ENCODE measurements at regions not wholly inside any gene's neighbourhood (a gene's known extent, or its start where the extent isn't known, plus 50 kb on each side); places are given as distances from the start of the nearest gene placed in this dataset.

DNA sequence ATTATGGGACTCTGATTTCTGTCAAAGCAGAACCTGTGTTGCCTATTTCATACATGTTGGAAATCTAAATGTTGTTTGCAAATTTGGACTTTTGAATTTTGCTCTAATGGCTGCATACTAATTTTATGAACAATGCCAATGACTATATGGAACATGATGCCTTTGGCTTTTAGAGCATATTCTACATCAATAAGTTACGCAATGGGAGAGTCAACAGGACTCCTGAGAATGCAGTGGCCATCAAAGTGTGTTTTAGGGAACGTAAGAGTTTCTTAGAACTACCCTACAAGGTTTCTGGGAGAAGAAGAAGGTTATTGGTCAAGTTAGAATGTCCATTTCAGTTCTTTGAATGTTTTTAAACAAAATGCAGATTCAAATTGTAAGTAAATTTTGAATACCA is 76.1 kb downstream of the SLIT2 start:
- H3K4me1 ChIP-seq (ENCODE audit: control insufficient read depth in 2 of 2, insufficient read depth in 1 of 2, low read depth in 1 of 2, low read length in 2 of 2) = peaks cover 0 to 2% of the 10 kb centered on the region in 2 donors
- no CpG with 5 or more reads among the region's 2 CpGs for WGBS, 2 donors (ENCODE audit: extremely low coverage in 2 of 2, insufficient read length in 2 of 2, insufficient replicate concordance in 1 of 2)
- H3K4ac ChIP-seq (ENCODE audit: low read length) = no peak overlapping the region

GRCh38 chr4:20331642-20332041 is 79.9 kb downstream of the SLIT2 start:
- H3K27me3 ChIP-seq (ENCODE audit: control insufficient read depth in 3 of 3, insufficient read depth in 3 of 3, low read depth in 1 of 3, low read length in 3 of 3) = no peaks in the 10 kb centered on the region
- H2BK5ac ChIP-seq (ENCODE audit: low read length) = no peak overlapping the region
- no peak overlapping the region for H3K4me2 ChIP-seq (ENCODE audit: insufficient read depth, low read length, poor library complexity, severe bottlenecking)
- WGBS, 2 donors (ENCODE audit: extremely low coverage in 2 of 2, insufficient read length in 2 of 2, insufficient replicate concordance in 1 of 2) = no CpG with 5 or more reads among the region's 1 CpG
- H3K14ac ChIP-seq (ENCODE audit: low read length) = no peak overlapping the region
- no peak overlapping the region for H2AFZ ChIP-seq (ENCODE audit: low read length)
- H3K4me3 ChIP-seq (ENCODE audit: low read length in 2 of 2) = no peak overlapping the region
- no peak overlapping the region for H2BK120ac ChIP-seq (ENCODE audit: low read depth, low read length)
- peaks cover 0 to 6% of the 10 kb centered on the region in 2 donors for H3K9me3 ChIP-seq (replicated peaks in 1 of 2; ENCODE audit: control insufficient read depth in 2 of 2, insufficient read depth in 1 of 2, low read depth in 1 of 2, low read length in 2 of 2)
- H3K4me1 ChIP-seq (ENCODE audit: control insufficient read depth in 2 of 2, insufficient read depth in 1 of 2, low read depth in 1 of 2, low read length in 2 of 2) = peaks cover 2 to 11% of the 10 kb centered on the region in 2 donors
- H2BK15ac ChIP-seq (ENCODE audit: low read length) = no peak overlapping the region
- no peak overlapping the region for H2BK12ac ChIP-seq (ENCODE audit: low read length)
- no peak overlapping the region for H3K18ac ChIP-seq (ENCODE audit: low read length)
- no peak overlapping the region for H3K4ac ChIP-seq (ENCODE audit: low read length)
- DNase-seq (ENCODE audit: low spot score) = no peak
- no peak overlapping the region for H2AK5ac ChIP-seq (ENCODE audit: low read depth, low read length)
- no peak overlapping the region for H4K8ac ChIP-seq (ENCODE audit: low read depth, low read length)
- no peaks in the 10 kb centered on the region for H3K79me1 ChIP-seq (ENCODE audit: low read depth, low read length)
- no peaks in the 10 kb centered on the region for H3K36me3 ChIP-seq (replicated peaks in 1 of 2; ENCODE audit: control insufficient read depth in 2 of 2, insufficient read depth in 2 of 2, low read length in 2 of 2)
- no peak overlapping the region for H3K23ac ChIP-seq (ENCODE audit: low read depth, low read length, poor library complexity)
- H3K9ac ChIP-seq (ENCODE audit: low read depth, low read length, poor library complexity) = no peak overlapping the region
- H4K91ac ChIP-seq (ENCODE audit: low read depth, low read length, poor library complexity) = no peak overlapping the region
- no peak overlapping the region for H3K27ac ChIP-seq (replicated peaks; ENCODE audit: low read length)

More for the DNA sequence above, 76.1 kb downstream of the SLIT2 start:
- Histone ChIP-seq H2BK120ac (ENCODE audit: low read depth, low read length) (no peak overlapping the region), H3K27me3 (ENCODE audit: control insufficient read depth in 3 of 3, insufficient read depth in 3 of 3, low read depth in 1 of 3, low read length in 3 of 3) (no peaks in the 10 kb centered on the region), H2BK5ac (ENCODE audit: low read length) (no peak overlapping the region), H3K9me3 (replicated peaks in 1 of 2; ENCODE audit: control insufficient read depth in 2 of 2, insufficient read depth in 1 of 2, low read depth in 1 of 2, low read length in 2 of 2) (no peaks in the 10 kb centered on the region), H2AFZ (ENCODE audit: low read length) (no peak overlapping the region), H3K23ac (ENCODE audit: low read depth, low read length, poor library complexity) (no peak overlapping the region), H4K91ac (ENCODE audit: low read depth, low read length, poor library complexity) (no peak overlapping the region), H3K18ac (ENCODE audit: low read length) (no peak overlapping the region), H3K36me3 (replicated peaks in 1 of 2; ENCODE audit: control insufficient read depth in 2 of 2, insufficient read depth in 2 of 2, low read length in 2 of 2) (no peaks in the 10 kb centered on the region), H2BK12ac (ENCODE audit: low read length) (no peak overlapping the region), H3K14ac (ENCODE audit: low read length) (no peak overlapping the region), H4K8ac (ENCODE audit: low read depth, low read length) (no peak overlapping the region), H3K4me3 (ENCODE audit: low read length in 2 of 2) (no peak overlapping the region), H2BK15ac (ENCODE audit: low read length) (no peak overlapping the region), H3K4me2 (ENCODE audit: insufficient read depth, low read length, poor library complexity, severe bottlenecking) (no peak overlapping the region), H2AK5ac (ENCODE audit: low read depth, low read length) (no peak overlapping the region), H3K9ac (ENCODE audit: low read depth, low read length, poor library complexity) (no peak overlapping the region), H3K27ac (replicated peaks; ENCODE audit: low read length) (no peak overlapping the region), H3K79me1 (ENCODE audit: low read depth, low read length) (no peaks in the 10 kb centered on the region)
- no peak for DNase-seq (ENCODE audit: low spot score)

GRCh38 chr4:20333141-20333715 is 81.5 kb downstream of the SLIT2 start:
- H2BK12ac ChIP-seq (ENCODE audit: low read length) = no peak overlapping the region
- H3K4ac ChIP-seq (ENCODE audit: low read length) = no peak overlapping the region
- no peak overlapping the region for H2BK120ac ChIP-seq (ENCODE audit: low read depth, low read length)
- no peak overlapping the region for H2BK5ac ChIP-seq (ENCODE audit: low read length)
- H3K18ac ChIP-seq (ENCODE audit: low read length) = no peak overlapping the region
- H2AK5ac ChIP-seq (ENCODE audit: low read depth, low read length) = no peak overlapping the region
- H3K4me1 ChIP-seq (ENCODE audit: control insufficient read depth in 2 of 2, insufficient read depth in 1 of 2, low read depth in 1 of 2, low read length in 2 of 2) = peaks cover 2 to 11% of the 10 kb centered on the region in 2 donors
- no peak overlapping the region for H3K4me2 ChIP-seq (ENCODE audit: insufficient read depth, low read length, poor library complexity, severe bottlenecking)
- no peaks in the 10 kb centered on the region for H3K79me1 ChIP-seq (ENCODE audit: low read depth, low read length)
- no peaks in the 10 kb centered on the region for H3K27me3 ChIP-seq (ENCODE audit: control insufficient read depth in 3 of 3, insufficient read depth in 3 of 3, low read depth in 1 of 3, low read length in 3 of 3)
- H3K9ac ChIP-seq (ENCODE audit: low read depth, low read length, poor library complexity) = no peak overlapping the region
- no peak overlapping the region for H3K23ac ChIP-seq (ENCODE audit: low read depth, low read length, poor library complexity)
- no peak for DNase-seq (ENCODE audit: low spot score)
- no peak overlapping the region for H4K8ac ChIP-seq (ENCODE audit: low read depth, low read length)
- peaks cover 0 to 13% of the 10 kb centered on the region in 2 donors for H3K9me3 ChIP-seq (replicated peaks in 1 of 2; ENCODE audit: control insufficient read depth in 2 of 2, insufficient read depth in 1 of 2, low read depth in 1 of 2, low read length in 2 of 2)
- peak overlapping the region; percentile 10 for H2AFZ ChIP-seq (ENCODE audit: low read length)
- no CpG with 5 or more reads among the region's 3 CpGs for WGBS, 2 donors (ENCODE audit: extremely low coverage in 2 of 2, insufficient read length in 2 of 2, insufficient replicate concordance in 1 of 2)
- H2BK15ac ChIP-seq (ENCODE audit: low read length) = no peak overlapping the region
- H3K4me3 ChIP-seq (ENCODE audit: low read length in 2 of 2) = no peak overlapping the region
- no peak overlapping the region for H3K27ac ChIP-seq (replicated peaks; ENCODE audit: low read length)
- H4K91ac ChIP-seq (ENCODE audit: low read depth, low read length, poor library complexity) = no peak overlapping the region
- H3K14ac ChIP-seq (ENCODE audit: low read length) = no peak overlapping the region
- H3K36me3 ChIP-seq (replicated peaks in 1 of 2; ENCODE audit: control insufficient read depth in 2 of 2, insufficient read depth in 2 of 2, low read length in 2 of 2) = no peaks in the 10 kb centered on the region

- no peak overlapping the region for H3K18ac ChIP-seq (ENCODE audit: low read length)
- H3K27ac ChIP-seq (replicated peaks; ENCODE audit: low read length) = no peak overlapping the region
- H2BK15ac ChIP-seq (ENCODE audit: low read length) = no peak overlapping the region
- no peak overlapping the region for H3K14ac ChIP-seq (ENCODE audit: low read length)
- H2AFZ ChIP-seq (ENCODE audit: low read length) = no peak overlapping the region
- H3K23ac ChIP-seq (ENCODE audit: low read depth, low read length, poor library complexity) = no peak overlapping the region
- no peaks in the 10 kb centered on the region for H3K79me1 ChIP-seq (ENCODE audit: low read depth, low read length)
- H4K8ac ChIP-seq (ENCODE audit: low read depth, low read length) = no peak overlapping the region
- no peak overlapping the region for H3K9ac ChIP-seq (ENCODE audit: low read depth, low read length, poor library complexity)
- peaks cover 4 to 17% of the 10 kb centered on the region in 2 donors for H3K4me1 ChIP-seq (ENCODE audit: control insufficient read depth in 2 of 2, insufficient read depth in 1 of 2, low read depth in 1 of 2, low read length in 2 of 2)
- no peak overlapping the region for H3K4ac ChIP-seq (ENCODE audit: low read length)
- no peak overlapping the region for H2BK120ac ChIP-seq (ENCODE audit: low read depth, low read length)
- peaks cover 0 to 17% of the 10 kb centered on the region in 2 donors for H3K9me3 ChIP-seq (replicated peaks in 1 of 2; ENCODE audit: control insufficient read depth in 2 of 2, insufficient read depth in 1 of 2, low read depth in 1 of 2, low read length in 2 of 2)
- no peaks in the 10 kb centered on the region for H3K27me3 ChIP-seq (ENCODE audit: control insufficient read depth in 3 of 3, insufficient read depth in 3 of 3, low read depth in 1 of 3, low read length in 3 of 3)
- no peak overlapping the region for H2BK12ac ChIP-seq (ENCODE audit: low read length)
- H2AK5ac ChIP-seq (ENCODE audit: low read depth, low read length) = no peak overlapping the region
- H4K91ac ChIP-seq (ENCODE audit: low read depth, low read length, poor library complexity) = no peak overlapping the region
- no peak for DNase-seq (ENCODE audit: low spot score)
- no peak overlapping the region for H2BK5ac ChIP-seq (ENCODE audit: low read length)
- WGBS, 2 donors (ENCODE audit: extremely low coverage in 2 of 2, insufficient read length in 2 of 2, insufficient replicate concordance in 1 of 2) = no CpG with 5 or more reads among the region's 1 CpG
- H3K4me2 ChIP-seq (ENCODE audit: insufficient read depth, low read length, poor library complexity, severe bottlenecking) = no peak overlapping the region
- H3K36me3 ChIP-seq (replicated peaks in 1 of 2; ENCODE audit: control insufficient read depth in 2 of 2, insufficient read depth in 2 of 2, low read length in 2 of 2) = no peaks in the 10 kb centered on the region
- H3K4me3 ChIP-seq (ENCODE audit: low read length in 2 of 2) = no peak overlapping the region
These were observed 85.6 kb downstream of the SLIT2 start for GRCh38 chr4:20337261-20337664.

All from neuronal stem cell (in vitro differentiated cells).